Astrocyte (in vitro differentiated cells and primary cell): ENCODE measurements at regions not wholly inside any gene's neighbourhood (a gene's known extent, or its start where the extent isn't known, plus 50 kb on each side); places are given as distances from the start of the nearest gene placed in this dataset.

Experiments
- DNase-seq: peaks from one replicate; pipeline ENCODE4 v3.0.0-alpha.2; 2010; ENCODE audit warnings: low read depth
- FAIRE-seq: peaks from 2 replicates; lab custom pipeline; 2011; peaks lifted over from hg19 to GRCh38; lab: Jason Lieb, UNC
- H2AFZ ChIP-seq: 2 replicates; pipeline ENCODE4 v1.6.0; 2012; ENCODE audit warnings: low read depth, low read length, inconsistent platforms
- H3K27ac ChIP-seq: 2 replicates; pipeline ENCODE4 v1.5.1; 2011; ENCODE audit warnings: low read depth, low read length, inconsistent platforms
- H3K27me3 ChIP-seq: 2 replicates; pipeline ENCODE4 v1.6.0; 2011; ENCODE audit warnings: low read length, inconsistent platforms; ENCODE audit not compliant: insufficient read depth
- H3K36me3 ChIP-seq: 2 replicates; pipeline ENCODE4 v1.5.1; 2011; ENCODE audit warnings: low read length, inconsistent platforms; ENCODE audit not compliant: insufficient read depth
- H3K4me1 ChIP-seq: 2 replicates; pipeline ENCODE4 v1.5.1; 2011; ENCODE audit warnings: low read length, inconsistent platforms; ENCODE audit not compliant: insufficient read depth
- H3K4me2 ChIP-seq: 2 replicates; pipeline ENCODE4 v1.6.0; 2012; ENCODE audit warnings: low read length, inconsistent platforms
- H3K4me3 ChIP-seq: 2 replicates; pipeline ENCODE4 v1.5.1; 2011; ENCODE audit warnings: low read depth, mild to moderate bottlenecking, low read length, inconsistent platforms; ENCODE audit not compliant: insufficient read depth
- H3K79me2 ChIP-seq: 2 replicates; pipeline ENCODE4 v1.6.0; 2012; ENCODE audit warnings: mild to moderate bottlenecking, low read length, inconsistent platforms; ENCODE audit not compliant: insufficient read depth
- H3K9ac ChIP-seq: 2 replicates; pipeline ENCODE4 v1.6.0; 2012; ENCODE audit warnings: mild to moderate bottlenecking, low read length, inconsistent platforms
- H3K9me3 ChIP-seq: 2 replicates; pipeline ENCODE4 v1.5.1; 2012; ENCODE audit warnings: low read depth, mild to moderate bottlenecking, low read length, inconsistent platforms; ENCODE audit not compliant: insufficient read depth
- H4K20me1 ChIP-seq: 2 replicates; pipeline ENCODE4 v1.6.0; 2012; ENCODE audit warnings: low read length, inconsistent platforms; ENCODE audit not compliant: insufficient read depth
- H3K27ac Mint-ChIP-seq: one replicate; pipeline ENCODE4 v1.8.0; 2021; ENCODE audit warnings: mild to moderate bottlenecking, mixed read lengths; ENCODE audit not compliant: unreplicated experiment
- H3K27me3 Mint-ChIP-seq: one replicate; pipeline ENCODE4 v1.8.0; 2021; ENCODE audit warnings: low read depth, mixed read lengths; ENCODE audit not compliant: unreplicated experiment
- H3K36me3 Mint-ChIP-seq: one replicate; pipeline ENCODE4 v1.8.0; 2021; ENCODE audit warnings: low read depth, mixed read lengths; ENCODE audit not compliant: unreplicated experiment
- H3K4me1 Mint-ChIP-seq: one replicate; pipeline ENCODE4 v1.8.0; 2021; ENCODE audit warnings: low read depth, mixed read lengths; ENCODE audit not compliant: unreplicated experiment
- H3K4me3 Mint-ChIP-seq: one replicate; pipeline ENCODE4 v1.8.0; 2021; ENCODE audit warnings: mild to moderate bottlenecking, moderate library complexity, mixed read lengths; ENCODE audit not compliant: unreplicated experiment
- H3K9me3 Mint-ChIP-seq: one replicate; pipeline ENCODE4 v1.8.0; 2021; ENCODE audit warnings: mild to moderate bottlenecking, mixed read lengths; ENCODE audit not compliant: unreplicated experiment
- CTCF ChIP-seq: IDR thresholded peaks from 2 replicates; pipeline ENCODE4 v1.5.1; 2011; ENCODE audit warnings: low read depth, mild to moderate bottlenecking, inconsistent platforms, low read length, moderate library complexity; ENCODE audit not compliant: insufficient read depth
- EZH2 ChIP-seq: IDR thresholded peaks from 2 replicates; pipeline ENCODE4 v1.6.1; 2012; ENCODE audit warnings: mild to moderate bottlenecking, low read length, inconsistent platforms; ENCODE audit not compliant: insufficient read depth

- Histone ChIP-seq H3K27ac (no peak overlapping the region), H3K36me3 (no peaks in the 10 kb centered on the region), H2AFZ (no peak overlapping the region), H3K79me2 (no peaks in the 10 kb centered on the region), H3K4me3 (no peak overlapping the region), H3K9me3 (no peaks in the 10 kb centered on the region), H4K20me1 (no peaks in the 10 kb centered on the region), H3K9ac (no peak overlapping the region), H3K27me3 (peaks cover 4% of the 10 kb centered on the region), H3K4me2 (no peak overlapping the region), H3K4me1 (no peaks in the 10 kb centered on the region)
- H3K4me1 Mint-ChIP-seq = peaks cover 10% of the 10 kb centered on the region
- H3K36me3 Mint-ChIP-seq = no peaks in the 10 kb centered on the region
- no peak overlapping the region for H3K4me3 Mint-ChIP-seq
- H3K27ac Mint-ChIP-seq = no peak overlapping the region
- TF ChIP-seq EZH2 (no peak), CTCF (no peak)
- peaks cover 6% of the 10 kb centered on the region for H3K27me3 Mint-ChIP-seq
- FAIRE-seq (no peak), DNase-seq (no peak)
- no peaks in the 10 kb centered on the region for H3K9me3 Mint-ChIP-seq
Observed at GRCh38 chr6:156725712-156726111, 51.5 kb upstream of the ARID1B start.

- H3K9ac ChIP-seq = peak overlapping the region; percentile 57
- peak overlapping the region; percentile 81 for H3K4me2 ChIP-seq
- no peak for FAIRE-seq
- H3K36me3 ChIP-seq = no peaks in the 10 kb centered on the region
- peaks cover 18% of the 10 kb centered on the region for H3K4me1 ChIP-seq
- peaks cover 10% of the 10 kb centered on the region for H3K4me1 Mint-ChIP-seq
- no peaks in the 10 kb centered on the region for H3K36me3 Mint-ChIP-seq
- no peaks in the 10 kb centered on the region for H3K9me3 ChIP-seq
- no peak for DNase-seq
- no peaks in the 10 kb centered on the region for H3K27me3 ChIP-seq
- no peaks in the 10 kb centered on the region for H3K79me2 ChIP-seq
- H3K4me3 ChIP-seq = no peak overlapping the region
- H2AFZ ChIP-seq = peak overlapping the region; percentile 44
- H4K20me1 ChIP-seq = no peaks in the 10 kb centered on the region
- H3K27ac ChIP-seq = peak overlapping the region; percentile 66
- no peaks in the 10 kb centered on the region for H3K9me3 Mint-ChIP-seq
- H3K27me3 Mint-ChIP-seq = peaks cover 2% of the 10 kb centered on the region
- no peak overlapping the region for H3K4me3 Mint-ChIP-seq
- TF ChIP-seq CTCF (no peak), EZH2 (no peak)
- H3K27ac Mint-ChIP-seq = no peak overlapping the region
Observed at GRCh38 chr6:156720691-156721685, 56.2 kb upstream of the ARID1B start.
